IMR-90 (cell line): ENCODE measurements at regions not wholly inside any gene's neighbourhood (a gene's known extent, or its start where the extent isn't known, plus 50 kb on each side); places are given as distances from the start of the nearest gene placed in this dataset.

Source experiments
- ATAC-seq: fragments of 200-7000 bp; cut with Tn5 transposase; 2 replicates; pipeline ENCODE4 v1.9.1; 2020; ENCODE audit warnings: low read depth, mild to moderate bottlenecking, moderate library complexity
- BruUV-seq: library from RNA; stranded (reverse); fragments of 400-500 nt; replicated peaks from 2 replicates; lab custom pipeline; 2021; lab: Mats Ljungman, UMichigan
- CTCF ChIA-PET: fragments of 300-600 bp; formaldehyde crosslinking; extraction: SDS; loops from one replicate; lab custom pipeline; 2021; ENCODE audit warnings: antibody characterized with exemption; lab: Yijun Ruan, JAX
- POLR2A ChIA-PET: fragments of 300-600 bp; sonication (Branson Sonifier 250); formaldehyde crosslinking; loops from one replicate; lab custom pipeline; 2022; ENCODE audit warnings: antibody characterized with exemption; ENCODE audit not compliant: unreplicated experiment; lab: Charles Lee
- DNase-seq: peaks from one replicate; pipeline ENCODE4 v3.0.0; 2013
- H2AFZ ChIP-seq: replicated peaks from 2 replicates; pipeline ENCODE3; 2013; ENCODE audit warnings: low read length, mild to moderate bottlenecking; ENCODE audit not compliant: poor library complexity
- H2AK5ac ChIP-seq: 2 replicates; pipeline ENCODE4 v1.6.1; 2013; ENCODE audit warnings: low read depth, low read length, inconsistent platforms
- H2AK9ac ChIP-seq: replicated peaks from 2 replicates; pipeline ENCODE3; 2013; ENCODE audit warnings: mild to moderate bottlenecking, low read depth, low read length, moderate library complexity; ENCODE audit not compliant: poor library complexity
- H2BK120ac ChIP-seq: 2 replicates; pipeline ENCODE4 v1.6.1; 2013; ENCODE audit warnings: low read depth, low read length, inconsistent platforms
- H2BK15ac ChIP-seq: 3 replicates; pipeline ENCODE4 v1.6.1; 2013; ENCODE audit warnings: low read depth, low read length, inconsistent platforms
- H2BK20ac ChIP-seq: 2 replicates; pipeline ENCODE4 v1.6.1; 2013; ENCODE audit warnings: low read depth, mild to moderate bottlenecking, inconsistent platforms, low read length, moderate library complexity
- H2BK5ac ChIP-seq: 2 replicates; pipeline ENCODE4 v1.6.1; 2013; ENCODE audit warnings: mild to moderate bottlenecking, low read depth, low read length, inconsistent platforms; ENCODE audit not compliant: poor library complexity, severe bottlenecking
- H3K14ac ChIP-seq: replicated peaks from 2 replicates; pipeline ENCODE4 v1.6.1; 2013; ENCODE audit warnings: low read depth, low read length, inconsistent platforms
- H3K18ac ChIP-seq: 2 replicates; pipeline ENCODE4 v1.6.1; 2013; ENCODE audit warnings: low read depth, low read length, control low read depth
- H3K23ac ChIP-seq: 2 replicates; pipeline ENCODE4 v1.6.1; 2013; ENCODE audit warnings: low read depth, low read length, inconsistent platforms
- H3K27ac ChIP-seq: 2 replicates; pipeline ENCODE4 v1.5.1; 2013; ENCODE audit warnings: mild to moderate bottlenecking, control low read depth, low read length; ENCODE audit not compliant: insufficient read depth
- H3K27me3 ChIP-seq: 2 replicates; pipeline ENCODE4 v1.6.1; 2013; ENCODE audit warnings: low read length; ENCODE audit not compliant: control insufficient read depth, insufficient read depth
- H3K36me3 ChIP-seq: 2 replicates; pipeline ENCODE4 v1.6.1; 2013; ENCODE audit warnings: low read length, mixed read lengths; ENCODE audit not compliant: control insufficient read depth, insufficient read depth
- H3K4ac ChIP-seq: 2 replicates; pipeline ENCODE4 v1.6.1; 2013; ENCODE audit warnings: low read depth, low read length, inconsistent platforms
- H3K4me1 ChIP-seq: 2 replicates; pipeline ENCODE4 v1.6.1; 2013; ENCODE audit warnings: low read length, mixed read lengths; ENCODE audit not compliant: control insufficient read depth, insufficient read depth
- H3K4me2 ChIP-seq: 2 replicates; pipeline ENCODE4 v1.6.1; 2013; ENCODE audit warnings: low read depth, mild to moderate bottlenecking, control low read depth, low read length, moderate library complexity
- H3K4me3 ChIP-seq: 2 replicates; pipeline ENCODE4 v1.5.1; 2013; ENCODE audit warnings: low read depth, mild to moderate bottlenecking, control low read depth, low read length, moderate library complexity; ENCODE audit not compliant: insufficient read depth
- H3K56ac ChIP-seq: 2 replicates; pipeline ENCODE4 v1.6.1; 2013; ENCODE audit warnings: low read length, inconsistent platforms; ENCODE audit not compliant: insufficient read depth; ENCODE audit errors: extremely low read depth
- H3K79me1 ChIP-seq, 2 experiments: 2 replicates each; pipeline ENCODE4 v1.6.1; 2013; ENCODE audit warnings: low read length in 2 of 2, inconsistent platforms in 1 of 2, low read depth in 1 of 2
- H3K9ac ChIP-seq: 2 replicates; pipeline ENCODE4 v1.6.1; 2013; ENCODE audit warnings: low read depth, low read length, control low read depth
- H3K9me1 ChIP-seq: 2 replicates; pipeline ENCODE4 v1.6.1; 2013; ENCODE audit warnings: low read length, inconsistent platforms; ENCODE audit not compliant: insufficient read depth
- H3K9me3 ChIP-seq: 2 replicates; pipeline ENCODE4 v1.6.1; 2013; ENCODE audit warnings: low read length; ENCODE audit not compliant: control insufficient read depth, insufficient read depth
- H4K20me1 ChIP-seq: 2 replicates; pipeline ENCODE4 v1.6.1; 2013; ENCODE audit warnings: low read length, inconsistent platforms; ENCODE audit not compliant: insufficient read depth
- H4K5ac ChIP-seq: 2 replicates; pipeline ENCODE4 v1.6.1; 2013; ENCODE audit warnings: mild to moderate bottlenecking, low read depth, low read length, control low read depth
- H4K8ac ChIP-seq, 2 experiments: 2 replicates each; pipeline ENCODE4 v1.6.1; 2013; ENCODE audit warnings: low read depth in 2 of 2, low read length in 2 of 2, control low read depth in 1 of 2, inconsistent platforms in 1 of 2
- H4K91ac ChIP-seq: 2 replicates; pipeline ENCODE4 v1.6.1; 2013; ENCODE audit warnings: low read depth, low read length, inconsistent platforms; ENCODE audit not compliant: insufficient read depth
- BHLHE40 ChIP-seq: fragments of 150-350 bp; IDR thresholded peaks from 2 replicates; pipeline ENCODE4 v1.6.1; 2016; ENCODE audit warnings: mild to moderate bottlenecking, low read depth, low read length
- CEBPB ChIP-seq: IDR thresholded peaks from 2 replicates; pipeline ENCODE4 v1.6.1; 2012; ENCODE audit warnings: low read depth, low read length, improper control_type of control experiment
- CHD1 ChIP-seq: IDR thresholded peaks from 2 replicates; pipeline ENCODE4 v1.6.1; 2012; ENCODE audit warnings: low read depth, low read length, improper control_type of control experiment
- CTCF ChIP-seq: conservative IDR thresholded peaks from 2 replicates; pipeline ENCODE4 v1.5.1; 2012; ENCODE audit warnings: mild to moderate bottlenecking, low read depth, low read length, improper control_type of control experiment
- ELK1 ChIP-seq: fragments of 150-350 bp; IDR thresholded peaks from 2 replicates; pipeline ENCODE4 v1.6.1; 2016; ENCODE audit warnings: low read depth, mild to moderate bottlenecking, low read length, moderate library complexity, borderline replicate concordance
- FOS ChIP-seq: fragments of 150-350 bp; IDR thresholded peaks from 2 replicates; pipeline ENCODE4 v1.6.1; 2016; ENCODE audit warnings: low read depth, low read length
- MAFK ChIP-seq: IDR thresholded peaks from 2 replicates; pipeline ENCODE4 v1.6.1; 2012; ENCODE audit warnings: low read depth, low read length, improper control_type of control experiment
- MAZ ChIP-seq: IDR thresholded peaks from 2 replicates; pipeline ENCODE4 v1.6.1; 2012; ENCODE audit warnings: low read depth, mild to moderate bottlenecking, low read length, improper control_type of control experiment, moderate library complexity, borderline replicate concordance
- MXI1 ChIP-seq: IDR thresholded peaks from 2 replicates; pipeline ENCODE4 v1.6.1; 2012; ENCODE audit warnings: low read depth, mild to moderate bottlenecking, low read length, moderate library complexity, borderline replicate concordance
- POLR2A ChIP-seq: IDR thresholded peaks from 2 replicates; pipeline ENCODE4 v1.6.1; 2012; ENCODE audit warnings: mild to moderate bottlenecking, low read depth, low read length
- RFX5 ChIP-seq: IDR thresholded peaks from 2 replicates; pipeline ENCODE4 v1.8.0; 2012; ENCODE audit warnings: low read depth, mild to moderate bottlenecking, low read length, moderate library complexity
- SMC3 ChIP-seq: fragments of 150-350 bp; IDR thresholded peaks from 2 replicates; pipeline ENCODE4 v1.6.1; 2016; ENCODE audit warnings: low read depth, mild to moderate bottlenecking, antibody characterized with exemption, low read length, moderate library complexity
- USF2 ChIP-seq: fragments of 150-350 bp; IDR thresholded peaks from 2 replicates; pipeline ENCODE4 v1.6.1; 2017; ENCODE audit warnings: mild to moderate bottlenecking, antibody characterized with exemption, low read length, low read depth
- WGBS, 2 experiments: methylation state at CpG; one replicate each; pipeline versions ENCODE4 v1.1.5 to v1.1.7; 2013; ENCODE audit warnings: missing lambda C conversion rate in 2 of 2; ENCODE audit not compliant: insufficient read length in 1 of 2; ENCODE audit errors: extremely low coverage in 2 of 2; 5-methylcytosine and 5-hydroxymethylcytosine counted together
- dilution Hi-C: fragments of 300-500 bp; cut with HindIII; formaldehyde crosslinking; loops from one replicate; pipeline ENCODE4 v1.14.3; 2018; ENCODE audit warnings: low sequenced_read_pairs; ENCODE audit not compliant: unreplicated experiment
- in situ Hi-C: fragments of 300-500 bp; cut with MboI; formaldehyde crosslinking; loops from 3 replicates; pipeline ENCODE4 v1.14.3; 2019; ENCODE audit warnings: low sequenced_read_pairs, inconsistent platforms, mixed read lengths
- intact Hi-C: fragments of 100-400 bp; cut with micrococcal nuclease; formaldehyde crosslinking; loops from 2 replicates; pipeline ENCODE4 v1.10.0; 2022

GRCh38 chr1:219292999-219293398, 119.3 kb downstream of the LYPLAL1 start:
- no peak overlapping the region; the same call in 1 of the 2 replicates for H3K18ac ChIP-seq
- POLR2A ChIA-PET, result no interaction called here

More at GRCh38 chr1:219292999-219293398, 119.3 kb downstream of the LYPLAL1 start:
- H2AK9ac ChIP-seq, result no peak overlapping the region
- no peaks in the 10 kb centered on the region for H3K9me1 ChIP-seq
- dilution Hi-C loops, result no loop called here
- H4K5ac ChIP-seq, result no peak overlapping the region
- no peak overlapping the region for H4K8ac ChIP-seq
- WGBS, 2 experiments, result no CpG with 5 or more reads among the region's 3 CpGs
- no peak for TF ChIP-seq CTCF
- TF ChIP-seq CEBPB, result no peak
- no peak for TF ChIP-seq FOS
- TF ChIP-seq POLR2A, result no peak
- TF ChIP-seq CHD1, result no peak
- no peak for TF ChIP-seq MXI1
- TF ChIP-seq BHLHE40, result no peak
- TF ChIP-seq ELK1, result no peak
- no peak for TF ChIP-seq MAZ
- TF ChIP-seq SMC3, result no peak
- no peak for TF ChIP-seq RFX5
- TF ChIP-seq MAFK, result no peak
- no peak for TF ChIP-seq USF2
- no peaks in the 10 kb centered on the region for H3K36me3 ChIP-seq
- no peaks in the 10 kb centered on the region for H4K20me1 ChIP-seq
- H2AK5ac ChIP-seq, result no peak overlapping the region
- no peak overlapping the region for H3K4me2 ChIP-seq
- no peak overlapping the region for H3K23ac ChIP-seq
- H3K9ac ChIP-seq, result no peak overlapping the region
- H2BK120ac ChIP-seq, result no peak overlapping the region
- no peak overlapping the region for H3K4me3 ChIP-seq
- no peak overlapping the region for H4K91ac ChIP-seq
- in situ Hi-C loops, result no loop called here
- no peak overlapping the region for H3K56ac ChIP-seq
- no peak overlapping the region for H2AFZ ChIP-seq
- no peak overlapping the region for H3K14ac ChIP-seq
- H3K4ac ChIP-seq, result no peak overlapping the region
- ATAC-seq, result no peak
- peaks cover 7% of the 10 kb centered on the region for H3K4me1 ChIP-seq
- no TSS peak for BruUV-seq
- no peaks in the 10 kb centered on the region for H3K79me1 ChIP-seq
- H2BK5ac ChIP-seq, result no peak overlapping the region
- CTCF ChIA-PET, result no interaction called here
- no peak overlapping the region for H2BK15ac ChIP-seq
- H3K27ac ChIP-seq, result no peak overlapping the region
- DNase-seq, result no peak
- H2BK20ac ChIP-seq, result no peak overlapping the region
- H3K9me3 ChIP-seq, result no peaks in the 10 kb centered on the region
- intact Hi-C loops, result no loop called here
- H3K27me3 ChIP-seq, result no peaks in the 10 kb centered on the region
